ENCODE measurements at regions not wholly inside any gene's neighbourhood (a gene's known extent, or its start where the extent isn't known, plus 50 kb on each side); places are given as distances from the start of the nearest gene placed in this dataset.

DNA sequence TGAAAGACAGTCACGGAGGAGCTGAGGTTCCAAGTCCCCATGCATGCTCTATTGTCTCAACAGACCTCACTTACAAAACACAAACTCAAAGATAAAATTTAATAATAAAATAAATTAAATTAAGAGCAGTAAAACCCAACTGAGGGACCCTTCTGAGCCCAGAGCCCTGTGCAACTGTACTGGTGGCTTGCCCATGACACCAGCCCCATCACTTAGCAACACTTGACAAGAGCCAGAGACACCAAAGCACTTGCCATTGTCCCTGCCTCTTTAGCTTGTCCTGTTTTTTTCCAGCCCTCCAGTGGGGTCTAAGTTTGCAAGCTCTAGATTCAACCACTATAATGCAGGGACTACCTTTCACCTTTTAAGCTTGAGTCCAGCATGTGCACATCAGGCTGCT, 117.9 kb downstream of the JCAD start:
- CTCF ChIA-PET: no interaction called here
- peaks cover under 1% of the 10 kb centered on the region for H3K4me1 ChIP-seq (ENCODE audit: control insufficient read depth, extremely low read depth, insufficient read depth, low read length)
- dilution Hi-C loops (cut with MboI; ENCODE audit: extremely low pct_ligation_motif_present, low sequenced_read_pairs): no loop called here

More for the DNA sequence above, 117.9 kb downstream of the JCAD start:
- TF ChIP-seq POLR2AphosphoS5 (IDR thresholded peaks at IDR 0.05; ENCODE audit: insufficient read depth, low read depth, low read length) (no peak), MYC (IDR thresholded peaks at IDR 0.05; ENCODE audit: low read depth, low read length) (no peak), JUN (IDR thresholded peaks at IDR 0.05; ENCODE audit: borderline replicate concordance, insufficient read depth, insufficient read length, low read depth) (no peak), POLR2A (IDR thresholded peaks at IDR 0.05; ENCODE audit: low read depth, low read length) (no peak), EZH2 (IDR thresholded peaks at IDR 0.05; ENCODE audit: borderline replicate concordance, low read depth, low read length, severe bottlenecking) (no peak), GATA2 (IDR thresholded peaks at IDR 0.05; ENCODE audit: insufficient read depth, insufficient read length, low read depth, low read length) (no peak), FOS (IDR thresholded peaks at IDR 0.05; ENCODE audit: borderline replicate concordance, insufficient read depth, low read length) (no peak)
- TF ChIP-seq, protein P1, sequence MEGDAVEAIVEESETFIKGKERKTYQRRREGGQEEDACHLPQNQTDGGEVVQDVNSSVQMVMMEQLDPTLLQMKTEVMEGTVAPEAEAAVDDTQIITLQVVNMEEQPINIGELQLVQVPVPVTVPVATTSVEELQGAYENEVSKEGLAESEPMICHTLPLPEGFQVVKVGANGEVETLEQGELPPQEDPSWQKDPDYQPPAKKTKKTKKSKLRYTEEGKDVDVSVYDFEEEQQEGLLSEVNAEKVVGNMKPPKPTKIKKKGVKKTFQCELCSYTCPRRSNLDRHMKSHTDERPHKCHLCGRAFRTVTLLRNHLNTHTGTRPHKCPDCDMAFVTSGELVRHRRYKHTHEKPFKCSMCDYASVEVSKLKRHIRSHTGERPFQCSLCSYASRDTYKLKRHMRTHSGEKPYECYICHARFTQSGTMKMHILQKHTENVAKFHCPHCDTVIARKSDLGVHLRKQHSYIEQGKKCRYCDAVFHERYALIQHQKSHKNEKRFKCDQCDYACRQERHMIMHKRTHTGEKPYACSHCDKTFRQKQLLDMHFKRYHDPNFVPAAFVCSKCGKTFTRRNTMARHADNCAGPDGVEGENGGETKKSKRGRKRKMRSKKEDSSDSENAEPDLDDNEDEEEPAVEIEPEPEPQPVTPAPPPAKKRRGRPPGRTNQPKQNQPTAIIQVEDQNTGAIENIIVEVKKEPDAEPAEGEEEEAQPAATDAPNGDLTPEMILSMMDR (IDR thresholded peaks at IDR 0.05; ENCODE audit: extremely low read depth in 1 of 2, insufficient read depth in 1 of 2, low read depth in 1 of 2, low read length in 2 of 2): no peak
- TF ChIP-seq, protein P2, sequence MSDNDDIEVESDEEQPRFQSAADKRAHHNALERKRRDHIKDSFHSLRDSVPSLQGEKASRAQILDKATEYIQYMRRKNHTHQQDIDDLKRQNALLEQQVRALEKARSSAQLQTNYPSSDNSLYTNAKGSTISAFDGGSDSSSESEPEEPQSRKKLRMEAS (IDR thresholded peaks at IDR 0.05; ENCODE audit: insufficient read depth, insufficient read length): no peak
- POLR2A ChIA-PET: no interaction called here
- H3K4me2 ChIP-seq (ENCODE audit: insufficient read depth, low read length): no peak overlapping the region
- no peak overlapping the region for H3K27ac ChIP-seq (ENCODE audit: insufficient read depth, low read depth, low read length)
- no peaks in the 10 kb centered on the region for H3K9me3 ChIP-seq (replicated peaks; ENCODE audit: control insufficient read depth, insufficient read depth, low read length)
- H3K27me3 ChIP-seq (ENCODE audit: control insufficient read depth in 2 of 2, insufficient read depth in 2 of 2, low read length in 2 of 2): no peaks in the 10 kb centered on the region
- no peaks in the 10 kb centered on the region for H4K20me1 ChIP-seq (replicated peaks; ENCODE audit: control insufficient read depth, extremely low read depth, insufficient read depth, low read length)
- BruUV-seq (replicated peaks): no TSS peak
- H3K9ac ChIP-seq (replicated peaks; ENCODE audit: extremely low read depth, insufficient read depth, low read length): no peak overlapping the region
- no peaks in the 10 kb centered on the region for H3K9me1 ChIP-seq (replicated peaks; ENCODE audit: control insufficient read depth, extremely low read depth, insufficient read depth, low read length)
- no peaks in the 10 kb centered on the region for H3K79me2 ChIP-seq (ENCODE audit: control insufficient read depth, insufficient read depth, low read length)
- intact Hi-C loops (cut with micrococcal nuclease): no loop called here
- H3K4me3 ChIP-seq (replicated peaks in 1 of 3; ENCODE audit: insufficient read depth in 1 of 3, low read depth in 1 of 3, low read length in 3 of 3): no peak overlapping the region
- H3K36me3 ChIP-seq (ENCODE audit: control insufficient read depth in 2 of 2, extremely low read depth in 1 of 2, insufficient read depth in 2 of 2, low read length in 2 of 2): no peaks in the 10 kb centered on the region
- DNase-seq (ENCODE audit: low read depth, low spot score) (no peak), FAIRE-seq (no peak)
- H2AFZ ChIP-seq (ENCODE audit: low read depth, low read length): no peak overlapping the region

Measured in endothelial cell of umbilical vein (primary cell).